GM19035 (cell line): ENCODE measurements at regions not wholly inside any gene's neighbourhood (a gene's known extent, or its start where the extent isn't known, plus 50 kb on each side); places are given as distances from the start of the nearest gene placed in this dataset.

Experiments used
- ATAC-seq: cut with Tn5 transposase; IDR thresholded peaks from one replicate; pipeline ENCODE4 v1.9.1; 2021; ENCODE audit not compliant: unreplicated experiment

DNA sequence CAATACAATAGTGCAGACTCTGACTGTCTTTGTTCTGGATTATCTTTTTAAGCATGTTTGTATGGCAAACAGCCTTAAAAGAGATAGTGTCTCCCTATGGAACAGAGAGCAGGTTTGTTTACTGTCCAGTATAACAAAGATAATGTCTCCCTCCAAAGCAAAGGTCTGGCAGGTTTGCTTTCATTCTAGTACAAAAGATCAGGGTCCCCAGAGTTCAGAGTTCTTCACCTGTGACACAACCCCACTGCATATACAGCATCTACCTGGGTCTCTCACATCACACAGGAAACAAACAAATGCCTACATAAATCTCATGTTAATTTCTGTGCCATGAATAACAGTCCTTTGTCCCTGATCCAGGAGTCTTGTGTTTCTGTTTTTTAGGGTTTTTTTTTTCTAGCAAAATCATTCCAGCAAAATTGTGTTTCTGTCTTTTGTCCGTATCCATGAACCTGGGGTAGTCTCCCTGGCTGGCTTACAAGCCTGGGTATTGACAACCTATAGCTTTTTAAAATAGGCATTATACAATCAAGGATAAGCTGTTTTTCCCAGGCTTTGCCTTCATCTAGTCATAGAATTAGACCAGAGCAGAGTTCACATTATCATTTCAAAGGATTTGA lies 89.4 kb upstream of the PTBP2 start:
- no peak for ATAC-seq

GRCh38 chr1:96633695-96634094 lies 87.9 kb upstream of the PTBP2 start:
- ATAC-seq, result no peak

DNA sequence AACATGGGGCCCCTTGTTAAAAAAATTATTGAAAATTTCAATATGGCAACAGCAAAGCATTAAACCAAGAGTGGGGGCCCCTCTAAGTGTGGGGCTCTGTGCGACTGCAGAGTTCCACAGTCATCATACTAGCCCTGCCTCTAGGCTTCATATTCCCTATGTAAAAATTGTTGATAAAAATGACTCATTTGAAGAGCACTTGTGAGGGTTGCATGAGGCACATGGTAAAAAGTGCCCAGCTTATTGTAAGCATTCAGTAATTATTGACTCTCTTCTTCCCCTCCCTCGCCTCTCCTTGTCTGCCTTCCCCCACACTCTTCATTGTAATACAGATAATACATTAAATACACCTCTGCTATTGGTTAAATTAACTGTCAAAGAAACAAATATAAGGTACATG lies 86.7 kb upstream of the PTBP2 start:
- no peak for ATAC-seq

DNA sequence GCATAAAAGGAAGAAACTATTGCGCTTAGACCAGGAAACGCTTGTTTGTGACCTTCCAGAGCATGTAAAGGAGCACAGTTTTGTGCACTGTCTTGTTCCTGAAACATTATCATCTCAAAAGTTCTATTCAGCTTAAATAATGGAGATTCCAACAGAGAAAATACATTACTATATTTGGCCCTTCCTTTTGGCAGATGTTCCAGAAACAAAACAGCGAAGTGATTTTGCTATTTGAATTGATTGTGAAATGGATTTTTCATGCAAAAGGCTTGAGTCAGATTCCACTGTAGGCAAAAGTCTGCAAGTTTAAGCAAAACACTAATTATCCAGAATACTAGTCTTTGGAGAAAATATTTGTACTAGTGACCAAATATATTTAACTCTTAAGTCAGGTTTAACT lies 80.3 kb upstream of the PTBP2 start:
- ATAC-seq, result no peak

DNA sequence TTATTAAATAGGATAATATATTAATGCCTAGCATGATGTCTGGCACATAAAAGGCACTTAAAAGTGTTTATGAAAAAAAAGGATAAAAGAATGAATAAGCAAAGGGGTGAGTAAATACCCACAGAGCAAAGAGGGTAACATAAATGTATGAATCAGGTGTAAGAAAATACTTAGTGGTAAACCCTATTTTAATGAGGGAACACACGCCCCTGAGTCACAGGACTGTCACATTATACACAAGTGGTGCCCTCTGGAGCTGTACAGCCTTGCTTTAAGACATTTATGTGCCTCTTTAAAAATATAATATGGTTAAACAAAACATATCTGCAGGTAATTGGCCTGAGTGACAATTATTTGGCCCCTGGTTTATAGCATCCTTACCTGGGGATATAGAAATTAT lies 78.1 kb upstream of the PTBP2 start:
- ATAC-seq, result no peak

GRCh38 chr1:96649301-96649700 lies 72.3 kb upstream of the PTBP2 start:
- no peak for ATAC-seq

DNA sequence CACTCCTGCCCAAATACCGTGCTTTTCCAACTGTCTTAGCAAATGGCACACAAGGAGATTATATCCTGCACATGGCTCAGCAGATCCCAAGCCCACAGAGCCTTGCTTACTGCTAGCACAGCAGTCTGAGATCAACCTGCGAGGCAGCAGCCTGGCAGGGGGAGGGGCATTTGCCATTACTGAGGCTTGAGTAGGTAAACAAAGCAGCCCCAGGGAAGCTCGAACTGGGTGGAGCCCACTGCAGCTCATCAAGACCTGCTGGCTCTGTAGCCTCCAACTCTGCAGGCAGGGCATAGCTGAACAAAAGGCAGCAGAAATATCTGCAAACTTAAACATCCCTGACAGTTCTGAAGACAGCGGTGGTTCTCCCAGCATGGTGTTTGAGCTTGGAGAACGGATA lies 70.1 kb upstream of the PTBP2 start:
- no peak for ATAC-seq

GRCh38 chr1:96660051-96660450 lies 61.5 kb upstream of the PTBP2 start:
- no peak for ATAC-seq

DNA sequence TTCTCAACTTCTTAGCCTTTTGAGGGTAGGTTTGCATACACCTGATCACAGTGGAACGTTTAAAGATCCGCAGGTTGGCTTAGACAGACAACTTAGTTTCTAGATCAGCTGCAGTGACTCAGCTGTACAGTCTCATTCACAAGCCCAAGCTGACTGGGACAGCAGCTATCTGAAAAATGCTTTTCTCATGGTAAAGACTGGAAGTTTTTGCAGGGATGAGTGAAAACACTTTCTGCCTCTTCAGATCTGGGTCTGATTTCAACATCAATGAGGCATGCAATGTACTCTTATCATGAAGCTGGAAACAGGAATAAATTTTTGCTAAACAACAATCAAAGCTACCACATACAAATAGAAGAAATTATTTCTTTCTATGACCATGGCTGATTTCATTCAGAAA lies 61.1 kb upstream of the PTBP2 start:
- no peak for ATAC-seq
